GM19025 (cell line): ENCODE measurements at regions not wholly inside any gene's neighbourhood (a gene's known extent, or its start where the extent isn't known, plus 50 kb on each side); places are given as distances from the start of the nearest gene placed in this dataset.
A peak's percentile ranks its signal among the peaks of the same experiment; 100 is the strongest.

Source experiments
- ATAC-seq: cut with Tn5 transposase; IDR thresholded peaks from one replicate; pipeline ENCODE4 v1.9.1; 2021; ENCODE audit warnings: mild to moderate bottlenecking, low read depth, moderate library complexity; ENCODE audit not compliant: unreplicated experiment

- no peak for ATAC-seq
These were observed 116.1 kb upstream of the ATF7IP start for GRCh38 chr12:14249368-14249767.

- ATAC-seq, result no peak
These were observed 112.8 kb upstream of the ATF7IP start for GRCh38 chr12:14252697-14253096.

- no peak for ATAC-seq
These were observed 112.0 kb upstream of the ATF7IP start for GRCh38 chr12:14253496-14253895.

GRCh38 chr12:14254781-14255180, 110.7 kb upstream of the ATF7IP start:
- no peak for ATAC-seq

GRCh38 chr12:14256121-14256520, 109.4 kb upstream of the ATF7IP start:
- ATAC-seq, result no peak

- no peak for ATAC-seq
These were observed 108.8 kb upstream of the ATF7IP start for GRCh38 chr12:14256555-14257169.

- ATAC-seq, result no peak
These were observed 108.2 kb upstream of the ATF7IP start for GRCh38 chr12:14257303-14257733.

- peak; percentile 73 for ATAC-seq
These were observed 107.5 kb upstream of the ATF7IP start for GRCh38 chr12:14257734-14258574.

- no peak for ATAC-seq
These were observed 106.9 kb upstream of the ATF7IP start for GRCh38 chr12:14258575-14258940.

- no peak for ATAC-seq
These were observed 105.9 kb upstream of the ATF7IP start for GRCh38 chr12:14259481-14260010.

- ATAC-seq, result no peak
These were observed 105.2 kb upstream of the ATF7IP start for GRCh38 chr12:14260011-14260993.

- ATAC-seq, result no peak
These were observed 104.4 kb upstream of the ATF7IP start for GRCh38 chr12:14261096-14261495.

GRCh38 chr12:14261861-14262260, 103.6 kb upstream of the ATF7IP start:
- no peak for ATAC-seq

GRCh38 chr12:14262771-14263511, 102.5 kb upstream of the ATF7IP start:
- ATAC-seq, result no peak

- ATAC-seq, result no peak
These were observed 101.7 kb upstream of the ATF7IP start for GRCh38 chr12:14263742-14264141.

- ATAC-seq, result no peak
These were observed 101.2 kb upstream of the ATF7IP start for GRCh38 chr12:14264316-14264715.

GRCh38 chr12:14264778-14265177, 100.7 kb upstream of the ATF7IP start:
- ATAC-seq, result no peak

- no peak for ATAC-seq
These were observed 97.4 kb upstream of the ATF7IP start for GRCh38 chr12:14268120-14268515.

- ATAC-seq, result no peak
These were observed 95.1 kb upstream of the ATF7IP start for GRCh38 chr12:14270392-14270791.
